GM13977 (cell line): ENCODE measurements at regions not wholly inside any gene's neighbourhood (a gene's known extent, or its start where the extent isn't known, plus 50 kb on each side); places are given as distances from the start of the nearest gene placed in this dataset.

ENCODE experiments used
- DNase-seq: peaks from one replicate; pipeline ENCODE4 v3.0.0; 2012; ENCODE audit warnings: low spot score
- in situ Hi-C: fragments of 300-500 bp; cut with MboI; formaldehyde crosslinking; loops from one replicate; pipeline ENCODE4 v1.12.0; 2022; ENCODE audit warnings: low sequenced_read_pairs, low pct_unique_long_range_greater_than_20kb, mixed read lengths, inconsistent platforms; ENCODE audit not compliant: unreplicated experiment
- TF ChIP-seq, protein P1 (sequence below): IDR thresholded peaks from 2 replicates; pipeline ENCODE4 v1.5.1; 2012; ENCODE audit warnings: mild to moderate bottlenecking, control low read depth; ENCODE audit not compliant: insufficient read depth; ENCODE audit errors: extremely low read depth, missing control alignments

DNA sequence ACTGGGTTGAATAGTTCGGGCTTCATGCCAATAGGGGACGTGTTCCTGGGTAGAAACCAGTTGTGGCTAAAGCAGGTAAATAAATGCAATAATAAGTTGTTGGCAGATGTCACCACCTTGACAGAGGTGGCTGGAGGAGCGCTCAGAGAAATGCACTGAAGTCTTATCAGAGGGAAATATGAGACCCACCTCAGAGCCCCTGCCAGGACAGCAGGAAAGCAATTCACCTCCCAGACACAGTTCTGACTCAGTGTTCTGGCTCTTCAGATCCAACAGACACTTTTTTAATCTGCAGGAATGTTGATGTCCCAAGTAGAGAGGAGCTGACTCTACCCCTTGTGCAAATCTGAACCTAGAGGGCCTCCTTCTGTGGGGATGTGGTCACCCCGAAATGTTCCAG is 687.1 kb upstream of the FBXO33 start:
- in situ Hi-C loops: no loop called here
- TF ChIP-seq, protein P1, sequence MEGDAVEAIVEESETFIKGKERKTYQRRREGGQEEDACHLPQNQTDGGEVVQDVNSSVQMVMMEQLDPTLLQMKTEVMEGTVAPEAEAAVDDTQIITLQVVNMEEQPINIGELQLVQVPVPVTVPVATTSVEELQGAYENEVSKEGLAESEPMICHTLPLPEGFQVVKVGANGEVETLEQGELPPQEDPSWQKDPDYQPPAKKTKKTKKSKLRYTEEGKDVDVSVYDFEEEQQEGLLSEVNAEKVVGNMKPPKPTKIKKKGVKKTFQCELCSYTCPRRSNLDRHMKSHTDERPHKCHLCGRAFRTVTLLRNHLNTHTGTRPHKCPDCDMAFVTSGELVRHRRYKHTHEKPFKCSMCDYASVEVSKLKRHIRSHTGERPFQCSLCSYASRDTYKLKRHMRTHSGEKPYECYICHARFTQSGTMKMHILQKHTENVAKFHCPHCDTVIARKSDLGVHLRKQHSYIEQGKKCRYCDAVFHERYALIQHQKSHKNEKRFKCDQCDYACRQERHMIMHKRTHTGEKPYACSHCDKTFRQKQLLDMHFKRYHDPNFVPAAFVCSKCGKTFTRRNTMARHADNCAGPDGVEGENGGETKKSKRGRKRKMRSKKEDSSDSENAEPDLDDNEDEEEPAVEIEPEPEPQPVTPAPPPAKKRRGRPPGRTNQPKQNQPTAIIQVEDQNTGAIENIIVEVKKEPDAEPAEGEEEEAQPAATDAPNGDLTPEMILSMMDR: no peak
- DNase-seq: no peak

DNA sequence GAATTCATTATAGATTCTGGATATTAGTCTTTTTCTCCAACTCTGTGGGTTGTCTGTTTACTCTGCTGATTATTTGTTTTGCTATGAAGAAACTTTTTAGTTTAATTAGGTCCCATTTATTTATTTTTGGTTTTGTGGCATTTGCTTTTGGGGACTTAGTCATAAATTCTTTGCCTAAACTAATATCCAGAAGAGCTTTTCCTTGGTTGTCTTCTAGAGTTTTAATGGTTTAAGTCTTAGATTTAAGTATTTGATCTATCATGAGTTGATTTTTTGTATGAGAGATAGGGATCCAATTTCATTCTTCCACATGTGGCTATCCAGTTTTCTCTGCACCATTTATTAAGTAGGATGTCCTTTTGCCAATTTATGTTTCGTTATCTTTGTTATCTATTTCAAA is 683.4 kb upstream of the FBXO33 start:
- DNase-seq: no peak
- TF ChIP-seq, protein P1: no peak

DNA sequence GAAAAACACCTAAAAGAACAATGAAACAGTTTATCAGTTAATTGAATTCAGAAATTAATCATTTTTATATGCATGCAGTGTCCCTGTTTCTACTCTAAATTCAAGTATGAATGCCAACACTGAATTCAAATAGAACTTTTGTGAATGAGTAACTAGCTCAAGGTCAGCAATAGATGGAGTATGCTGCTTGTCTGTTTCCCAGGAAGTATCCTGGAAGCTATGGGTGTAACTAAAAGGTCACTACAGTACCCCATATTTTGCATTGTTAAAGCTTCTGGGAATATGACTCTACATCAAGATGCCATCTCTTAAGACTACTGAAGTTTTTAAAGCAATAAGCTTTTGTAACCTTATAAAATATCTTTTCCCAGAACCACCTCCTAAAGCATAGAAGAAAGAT is 681.4 kb upstream of the FBXO33 start:
- TF ChIP-seq, protein P1: no peak
- in situ Hi-C loops: no loop called here
- DNase-seq: no peak

More for the DNA sequence above, 683.4 kb upstream of the FBXO33 start:
- in situ Hi-C loops: no loop called here

DNA sequence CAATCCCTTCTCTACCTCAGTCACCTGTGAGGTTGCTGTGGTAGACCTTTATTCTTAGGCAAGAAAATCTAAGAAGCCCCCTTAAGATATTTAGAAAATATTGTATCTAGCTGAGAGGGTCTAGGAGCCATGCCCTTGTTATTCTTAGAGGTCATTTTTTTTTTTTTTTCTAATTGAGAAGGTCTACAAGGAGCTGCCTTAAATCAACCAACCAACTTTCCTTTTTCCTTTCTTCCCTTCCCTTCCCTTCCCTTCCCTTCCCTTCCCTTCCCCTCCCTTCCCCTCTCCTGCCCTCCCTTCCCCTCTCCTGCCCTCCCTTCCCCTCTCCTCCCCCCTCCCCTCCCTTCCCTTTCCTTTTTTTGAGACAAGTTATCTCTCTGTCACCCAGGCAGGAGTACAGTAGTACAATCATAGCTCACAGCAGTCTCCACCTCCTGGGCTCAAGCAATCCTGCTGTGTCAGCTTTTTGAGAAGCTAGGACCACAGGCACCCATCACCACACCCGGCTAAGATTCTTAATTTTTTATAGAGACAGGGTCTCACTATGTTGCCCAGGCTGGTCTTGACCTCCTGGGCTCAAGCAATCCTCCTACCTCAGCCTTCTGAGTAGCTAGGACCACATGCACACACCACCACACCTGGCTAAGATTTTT is 668.4 kb upstream of the FBXO33 start:
- TF ChIP-seq, protein P1: no peak
- no peak for DNase-seq
- in situ Hi-C loops: no loop called here

DNA sequence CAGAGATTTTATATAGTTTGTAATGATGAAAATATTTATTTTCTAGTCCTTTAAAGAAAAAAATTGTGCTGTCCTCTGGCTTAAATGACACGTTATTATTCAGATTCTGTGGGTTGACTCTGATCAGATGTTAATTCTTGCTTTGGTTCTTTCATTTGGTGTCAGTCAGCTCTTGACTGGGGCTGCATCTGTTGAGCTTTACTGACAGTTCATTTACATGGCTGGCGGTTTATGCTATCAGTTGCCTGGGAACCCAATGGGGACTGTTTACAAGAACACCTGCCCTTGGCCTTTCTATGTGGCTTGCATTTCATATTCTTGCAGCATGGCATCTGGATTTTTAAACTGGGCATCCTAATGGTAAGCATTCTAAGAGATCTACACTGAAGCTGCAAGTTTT is 667.1 kb upstream of the FBXO33 start:
- TF ChIP-seq, protein P1: no peak
- in situ Hi-C loops: no loop called here
- no peak for DNase-seq

DNA sequence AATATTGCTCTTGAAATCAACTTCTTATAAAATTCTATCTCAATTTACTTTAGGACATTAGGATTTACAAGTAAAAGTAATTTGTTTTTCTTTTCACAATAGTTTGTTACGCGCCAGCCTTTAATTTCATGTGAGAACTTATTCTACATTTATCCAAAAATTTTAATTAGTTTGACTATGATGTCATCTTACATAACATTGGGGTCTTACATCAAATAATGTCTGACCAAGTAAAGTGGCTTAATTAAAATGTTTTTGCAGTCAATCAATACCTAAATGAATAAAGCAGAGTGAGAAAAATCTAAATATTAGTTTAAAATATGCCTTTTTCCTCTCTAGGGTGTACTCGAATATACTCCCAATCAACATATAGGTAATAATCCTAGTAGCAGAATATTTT is 666.2 kb upstream of the FBXO33 start:
- in situ Hi-C loops: no loop called here
- no peak for DNase-seq
- TF ChIP-seq, protein P1: no peak

DNA sequence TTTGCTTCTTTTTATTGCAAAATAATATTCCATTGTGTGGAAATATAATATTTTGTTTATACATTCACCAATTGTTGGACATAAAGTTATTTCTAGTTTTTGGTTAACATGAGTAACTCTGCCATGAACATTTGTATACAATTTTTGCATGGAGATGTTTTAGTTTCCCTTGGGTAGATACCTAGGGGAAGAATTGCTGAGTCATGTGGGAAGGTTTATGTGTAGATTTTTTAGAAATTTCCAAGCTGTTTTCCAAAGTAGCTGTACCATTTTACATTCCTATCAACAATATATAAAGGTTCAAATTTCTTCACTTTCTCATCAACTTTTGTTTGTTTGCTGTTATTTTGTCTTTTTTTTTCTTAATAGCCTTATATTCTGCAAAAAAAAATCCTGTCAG is 664.7 kb upstream of the FBXO33 start:
- no peak for DNase-seq
- in situ Hi-C loops: no loop called here
- TF ChIP-seq, protein P1: no peak
